Osteoblast (primary cell): ENCODE measurements at regions not wholly inside any gene's neighbourhood (a gene's known extent, or its start where the extent isn't known, plus 50 kb on each side); places are given as distances from the start of the nearest gene placed in this dataset.
"Not testable (repeated sequence)": the region's sequence is repeated elsewhere in the genome, so short reads cannot be mapped to it uniquely, and the experiment has no call there.

Source experiments
- DNase-seq: peaks from one replicate; pipeline ENCODE4 v3.0.0; 2011; ENCODE audit warnings: low spot score, mixed read lengths; ENCODE audit not compliant: insufficient read length; ENCODE audit errors: missing footprints
- H2AFZ ChIP-seq: 2 replicates; pipeline ENCODE4 v1.6.0; 2011; ENCODE audit warnings: mild to moderate bottlenecking, low read length
- H3K27ac ChIP-seq: 2 replicates; pipeline ENCODE4 v1.5.1; 2011; ENCODE audit warnings: mild to moderate bottlenecking, low read depth, low read length, moderate library complexity
- H3K27me3 ChIP-seq: 2 replicates; pipeline ENCODE4 v1.6.0; 2012; ENCODE audit warnings: mild to moderate bottlenecking, control low read depth, inconsistent platforms, low read length, moderate library complexity; ENCODE audit not compliant: insufficient read depth
- H3K36me3 ChIP-seq: 2 replicates; pipeline ENCODE4 v1.5.1; 2011; ENCODE audit warnings: mild to moderate bottlenecking, low read length, control low read depth, moderate library complexity; ENCODE audit not compliant: insufficient read depth
- H3K4me1 ChIP-seq: 2 replicates; pipeline ENCODE4 v1.5.1; 2011; ENCODE audit warnings: mild to moderate bottlenecking, low read length, control low read depth, moderate library complexity; ENCODE audit not compliant: insufficient read depth
- H3K4me2 ChIP-seq: 2 replicates; pipeline ENCODE4 v1.6.0; 2011; ENCODE audit warnings: mild to moderate bottlenecking, low read length; ENCODE audit not compliant: insufficient read depth
- H3K4me3 ChIP-seq: fragments of 200-600 bp; sonication (generic); 3 replicates; pipeline ENCODE4 v1.5.1; 2012; ENCODE audit warnings: mild to moderate bottlenecking, low read length, inconsistent platforms; ENCODE audit not compliant: insufficient read depth
- H3K79me2 ChIP-seq: 2 replicates; pipeline ENCODE4 v1.6.0; 2012; ENCODE audit warnings: mild to moderate bottlenecking, low read length, control low read depth, inconsistent platforms; ENCODE audit not compliant: insufficient read depth
- H3K9me3 ChIP-seq: 2 replicates; pipeline ENCODE4 v1.5.1; 2011; ENCODE audit warnings: low read depth, low read length, control low read depth
- H4K20me1 ChIP-seq: 2 replicates; pipeline ENCODE4 v1.6.0; 2012; ENCODE audit warnings: mild to moderate bottlenecking, low read length, control low read depth; ENCODE audit not compliant: insufficient read depth
- TF ChIP-seq, protein P1 (sequence below): IDR thresholded peaks from 2 replicates; pipeline ENCODE4 v1.5.1; 2011; ENCODE audit warnings: mild to moderate bottlenecking, low read depth, low read length, moderate library complexity; ENCODE audit errors: extremely low read depth

DNA sequence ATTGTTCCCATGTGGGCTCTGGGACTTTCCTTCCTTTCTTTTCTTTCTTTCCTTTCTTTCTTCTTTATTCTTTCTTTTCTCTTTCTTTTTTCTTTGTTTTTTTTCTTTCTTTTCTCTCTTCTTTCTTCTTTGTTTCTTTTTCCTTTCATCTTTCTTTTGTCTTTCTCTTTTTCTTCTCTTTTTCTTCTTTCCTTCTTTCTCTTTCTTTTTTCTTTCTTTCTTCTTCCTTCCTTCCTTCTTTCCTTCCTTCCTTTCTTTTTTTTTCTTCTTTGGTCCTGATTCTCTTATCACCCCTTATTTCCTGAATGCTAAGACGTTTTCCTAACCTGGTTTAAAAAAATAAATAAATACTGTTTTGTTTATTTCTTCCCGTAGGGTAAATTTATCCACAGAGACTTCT is 93.2 kb downstream of the CRLF2 start:
- H3K4me1 ChIP-seq, result no peaks in the 10 kb centered on the region
- no peak overlapping the region for H3K27ac ChIP-seq
- TF ChIP-seq, protein P1, sequence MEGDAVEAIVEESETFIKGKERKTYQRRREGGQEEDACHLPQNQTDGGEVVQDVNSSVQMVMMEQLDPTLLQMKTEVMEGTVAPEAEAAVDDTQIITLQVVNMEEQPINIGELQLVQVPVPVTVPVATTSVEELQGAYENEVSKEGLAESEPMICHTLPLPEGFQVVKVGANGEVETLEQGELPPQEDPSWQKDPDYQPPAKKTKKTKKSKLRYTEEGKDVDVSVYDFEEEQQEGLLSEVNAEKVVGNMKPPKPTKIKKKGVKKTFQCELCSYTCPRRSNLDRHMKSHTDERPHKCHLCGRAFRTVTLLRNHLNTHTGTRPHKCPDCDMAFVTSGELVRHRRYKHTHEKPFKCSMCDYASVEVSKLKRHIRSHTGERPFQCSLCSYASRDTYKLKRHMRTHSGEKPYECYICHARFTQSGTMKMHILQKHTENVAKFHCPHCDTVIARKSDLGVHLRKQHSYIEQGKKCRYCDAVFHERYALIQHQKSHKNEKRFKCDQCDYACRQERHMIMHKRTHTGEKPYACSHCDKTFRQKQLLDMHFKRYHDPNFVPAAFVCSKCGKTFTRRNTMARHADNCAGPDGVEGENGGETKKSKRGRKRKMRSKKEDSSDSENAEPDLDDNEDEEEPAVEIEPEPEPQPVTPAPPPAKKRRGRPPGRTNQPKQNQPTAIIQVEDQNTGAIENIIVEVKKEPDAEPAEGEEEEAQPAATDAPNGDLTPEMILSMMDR, result no peak
- H3K9me3 ChIP-seq, result no peaks in the 10 kb centered on the region
- H3K36me3 ChIP-seq, result no peaks in the 10 kb centered on the region
- no peaks in the 10 kb centered on the region for H3K27me3 ChIP-seq
- no peaks in the 10 kb centered on the region for H3K79me2 ChIP-seq
- H3K4me3 ChIP-seq, result no peak overlapping the region
- no peaks in the 10 kb centered on the region for H4K20me1 ChIP-seq
- no peak overlapping the region for H2AFZ ChIP-seq
- DNase-seq, result no peak
- no peak overlapping the region for H3K4me2 ChIP-seq

DNA sequence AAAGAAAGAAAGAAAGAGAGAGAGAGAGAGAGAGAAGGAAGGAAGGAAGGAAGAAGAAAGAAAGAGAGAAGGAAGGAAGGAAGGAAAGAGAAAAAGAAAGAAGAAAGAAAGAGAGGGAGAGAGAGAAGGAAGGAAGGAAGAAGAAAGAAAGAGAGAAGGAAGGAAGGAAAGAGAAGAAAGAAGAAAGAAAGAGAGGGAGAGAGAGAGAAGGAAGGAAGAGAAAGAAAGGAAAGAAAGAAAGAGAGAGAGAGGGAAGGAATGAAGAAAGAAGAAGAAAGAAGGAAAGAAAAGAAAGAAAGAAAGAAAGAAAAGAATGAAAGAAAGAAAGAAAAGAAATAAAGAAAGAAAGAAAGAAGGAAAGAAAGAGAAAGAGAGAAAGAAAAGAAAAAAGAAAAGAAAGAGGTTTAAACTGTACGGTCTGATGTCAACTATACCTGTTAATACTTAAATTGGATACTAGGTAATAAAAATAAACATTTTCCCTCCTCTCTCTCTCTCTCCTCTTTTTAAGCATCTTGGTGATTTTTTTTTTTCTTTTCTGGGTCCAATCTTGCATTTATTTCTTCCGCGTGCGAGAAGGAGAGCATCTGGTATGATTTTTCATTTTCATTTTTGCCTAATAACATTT is 93.8 kb downstream of the CRLF2 start:
- peak; percentile 19 for DNase-seq
- TF ChIP-seq, protein P1, result no peak
- Histone ChIP-seq H2AFZ (no peak overlapping the region), H3K36me3 (no peaks in the 10 kb centered on the region), H3K9me3 (no peaks in the 10 kb centered on the region), H3K4me2 (no peak overlapping the region), H4K20me1 (no peaks in the 10 kb centered on the region), H3K79me2 (no peaks in the 10 kb centered on the region), H3K4me1 (no peaks in the 10 kb centered on the region), H3K27me3 (no peaks in the 10 kb centered on the region), H3K27ac (no peak overlapping the region), H3K4me3 (no peak overlapping the region)

DNA sequence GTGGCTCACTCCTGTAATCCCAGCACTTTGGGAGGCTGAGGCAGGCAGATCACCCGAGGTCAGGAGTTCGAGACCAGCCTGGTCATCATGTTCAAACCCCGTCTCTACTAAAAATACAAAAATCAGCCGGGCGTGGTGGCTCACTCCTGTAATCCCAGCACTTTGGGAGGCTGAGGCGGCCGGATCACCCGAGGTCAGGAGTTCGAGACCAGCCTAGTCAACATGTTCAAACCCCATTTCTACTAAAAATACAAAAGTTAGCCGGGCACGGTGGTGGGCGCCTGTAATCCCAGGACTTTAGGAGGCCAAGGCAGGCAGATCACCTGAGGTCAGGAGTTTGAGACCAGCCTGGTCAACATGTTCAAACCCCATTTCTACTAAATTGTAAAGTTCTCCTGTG is 97.0 kb downstream of the CRLF2 start:
- not testable (repeated sequence) for H3K9me3 ChIP-seq, H3K27ac ChIP-seq, H3K27me3 ChIP-seq, H3K36me3 ChIP-seq, H2AFZ ChIP-seq, H3K4me3 ChIP-seq, H3K4me2 ChIP-seq, H3K79me2 ChIP-seq, H3K4me1 ChIP-seq, H4K20me1 ChIP-seq, DNase-seq

DNA sequence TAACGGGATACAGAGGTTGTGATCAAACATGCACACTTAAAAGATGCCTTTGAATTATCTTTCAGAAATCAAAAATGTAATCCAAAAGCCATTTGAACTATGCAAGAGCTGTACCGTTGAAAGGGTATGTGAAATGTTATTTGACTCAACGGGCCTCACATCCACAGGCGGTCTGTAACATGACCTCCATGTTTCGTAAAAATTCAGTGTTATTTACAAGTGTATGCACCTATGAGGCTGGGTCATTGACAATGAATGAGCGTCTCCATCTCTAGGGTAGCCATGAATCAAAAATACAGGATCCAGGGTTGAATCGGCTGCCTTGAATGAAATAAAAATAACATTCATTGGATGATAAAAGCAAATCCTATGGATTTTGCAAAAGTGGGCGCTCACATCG is 100.1 kb downstream of the CRLF2 start:
- Histone ChIP-seq H3K4me3 (no peak overlapping the region), H3K79me2 (no peaks in the 10 kb centered on the region), H3K27me3 (no peaks in the 10 kb centered on the region), H2AFZ (no peak overlapping the region), H3K9me3 (peaks cover 3% of the 10 kb centered on the region), H3K4me1 (no peaks in the 10 kb centered on the region), H3K4me2 (no peak overlapping the region), H3K27ac (no peak overlapping the region), H3K36me3 (no peaks in the 10 kb centered on the region), H4K20me1 (no peaks in the 10 kb centered on the region)
- TF ChIP-seq, protein P1, result no peak
- peak; percentile 4 for DNase-seq
